ENCODE measurements at regions not wholly inside any gene's neighbourhood (a gene's known extent, or its start where the extent isn't known, plus 50 kb on each side); places are given as distances from the start of the nearest gene placed in this dataset.
"Not testable (repeated sequence)": the region's sequence is repeated elsewhere in the genome, so short reads cannot be mapped to it uniquely, and the experiment has no call there.

- H3K9me1 ChIP-seq (ENCODE audit: control insufficient read depth, insufficient read depth, low read length); H3K27me3 ChIP-seq (ENCODE audit: control insufficient read depth in 2 of 2, insufficient read depth in 2 of 2, low read length in 2 of 2); ATAC-seq; H3K4me1 ChIP-seq (replicated peaks in 1 of 2; ENCODE audit: control insufficient read depth in 2 of 2, insufficient read depth in 2 of 2, low read length in 2 of 2); H3K4me3 ChIP-seq; DNase-seq (ENCODE audit: extremely low read depth in 1 of 4, low spot score in 3 of 4); H3K27ac ChIP-seq (ENCODE audit: extremely low read depth, low read depth, low read length); H4K20me1 ChIP-seq (replicated peaks; ENCODE audit: control insufficient read depth, insufficient read depth, low read length); H3K4me2 ChIP-seq (ENCODE audit: insufficient read depth, low read length); intact Hi-C loops (cut with micrococcal nuclease); H2AFZ ChIP-seq (ENCODE audit: low read depth, low read length); H3K79me2 ChIP-seq (ENCODE audit: control insufficient read depth, insufficient read depth, low read length); in situ Hi-C loops (cut with MboI); H3K36me3 ChIP-seq (ENCODE audit: control insufficient read depth, insufficient read depth, low read length); H3K9ac ChIP-seq (ENCODE audit: insufficient read depth in 1 of 2, low read depth in 2 of 2, low read length in 2 of 2); BruUV-seq (replicated peaks); FAIRE-seq; H3K9me3 ChIP-seq (replicated peaks; ENCODE audit: control insufficient read depth, insufficient read depth, low read depth, low read length); CTCF ChIA-PET (ENCODE audit: low intra/inter-chr PET ratio): not testable (repeated sequence)
- POLR2A ChIA-PET = interaction anchor here (0.6 kb wide), 1 partner anchor 258 kb away, joined by 3 read pairs; no protein-coding TSS in a partner anchor
- peak in 1 of 3 experiments; percentile 7 for TF ChIP-seq YY1 (IDR thresholded peaks at IDR 0.05; ENCODE audit: borderline replicate concordance in 1 of 3, control insufficient read depth in 1 of 3, extremely low read depth in 1 of 3, insufficient read depth in 3 of 3, insufficient read length in 1 of 3, insufficient replicate concordance in 2 of 3, low read depth in 1 of 3, low read length in 2 of 3)
- WGBS (ENCODE audit: insufficient coverage, low coverage, missing lambda C conversion rate) = 2% methylated on average over 6 of the region's 6 CpGs
Measured at GRCh38 chr4:52522093-52522492, 137.0 kb downstream of the USP46 start.

DNA sequence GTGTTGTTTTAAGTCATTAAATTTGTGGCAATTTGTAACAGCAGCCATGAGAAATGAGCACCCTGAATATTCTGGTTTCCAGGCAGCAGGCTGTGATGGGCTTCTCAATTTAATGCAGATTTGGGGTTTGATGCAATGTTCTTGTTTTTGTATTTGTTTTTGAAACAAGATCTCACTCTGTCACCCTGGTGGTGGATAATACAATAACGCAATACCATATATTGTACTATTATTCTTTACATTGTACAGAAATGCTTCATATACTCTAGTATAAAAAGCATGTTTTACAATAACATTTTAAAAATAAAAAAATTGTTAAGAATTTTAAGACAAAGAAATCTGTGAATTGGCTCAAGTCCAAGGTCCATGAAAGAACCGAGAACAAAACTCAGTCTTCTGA, 129.1 kb downstream of the USP46 start:
- POLR2A ChIA-PET = no interaction called here
- TF ChIP-seq BRCA1 (IDR thresholded peaks at IDR 0.05) (no peak), BRCA1 (CRISPR knock-in tag; IDR thresholded peaks at IDR 0.05) (no peak), ZNF75A (CRISPR knock-in tag; IDR thresholded peaks at IDR 0.05) (no peak), CSDE1 (IDR thresholded peaks at IDR 0.05) (no peak), PHB (CRISPR knock-in tag; IDR thresholded peaks at IDR 0.05) (no peak)
- H3K27me3 ChIP-seq (ENCODE audit: control insufficient read depth in 2 of 2, insufficient read depth in 2 of 2, low read length in 2 of 2) = no peaks in the 10 kb centered on the region
- H3K4me2 ChIP-seq (ENCODE audit: insufficient read depth, low read length) = no peak overlapping the region
- no peaks in the 10 kb centered on the region for H3K9me1 ChIP-seq (ENCODE audit: control insufficient read depth, insufficient read depth, low read length)
- ATAC-seq (no peak), DNase-seq (ENCODE audit: extremely low read depth in 1 of 4, low spot score in 3 of 4) (no peak), FAIRE-seq (no peak)
- no TSS peak for BruUV-seq (replicated peaks)
- H3K36me3 ChIP-seq (ENCODE audit: control insufficient read depth, insufficient read depth, low read length) = no peaks in the 10 kb centered on the region
- H4K20me1 ChIP-seq (replicated peaks; ENCODE audit: control insufficient read depth, insufficient read depth, low read length) = no peaks in the 10 kb centered on the region
- no peaks in the 10 kb centered on the region for H3K4me1 ChIP-seq (replicated peaks in 1 of 2; ENCODE audit: control insufficient read depth in 2 of 2, insufficient read depth in 2 of 2, low read length in 2 of 2)
- H3K4me3 ChIP-seq = no peak overlapping the region
- in situ Hi-C loops (cut with MboI) = no loop called here
- H2AFZ ChIP-seq (ENCODE audit: low read depth, low read length) = no peak overlapping the region
- H3K9me3 ChIP-seq (replicated peaks; ENCODE audit: control insufficient read depth, insufficient read depth, low read depth, low read length) = no peaks in the 10 kb centered on the region
- no peaks in the 10 kb centered on the region for H3K79me2 ChIP-seq (ENCODE audit: control insufficient read depth, insufficient read depth, low read length)
- CTCF ChIA-PET (ENCODE audit: low intra/inter-chr PET ratio) = no interaction called here
- intact Hi-C loops (cut with micrococcal nuclease) = no loop called here
- no peak overlapping the region for H3K27ac ChIP-seq (ENCODE audit: extremely low read depth, low read depth, low read length)
- no peak overlapping the region for H3K9ac ChIP-seq (ENCODE audit: insufficient read depth in 1 of 2, low read depth in 2 of 2, low read length in 2 of 2)
- 0% methylated on average over 2 of the region's 2 CpGs for WGBS (ENCODE audit: insufficient coverage, low coverage, missing lambda C conversion rate)
